ENCODE measurements at regions not wholly inside any gene's neighbourhood (a gene's known extent, or its start where the extent isn't known, plus 50 kb on each side); places are given as distances from the start of the nearest gene placed in this dataset.

DNA sequence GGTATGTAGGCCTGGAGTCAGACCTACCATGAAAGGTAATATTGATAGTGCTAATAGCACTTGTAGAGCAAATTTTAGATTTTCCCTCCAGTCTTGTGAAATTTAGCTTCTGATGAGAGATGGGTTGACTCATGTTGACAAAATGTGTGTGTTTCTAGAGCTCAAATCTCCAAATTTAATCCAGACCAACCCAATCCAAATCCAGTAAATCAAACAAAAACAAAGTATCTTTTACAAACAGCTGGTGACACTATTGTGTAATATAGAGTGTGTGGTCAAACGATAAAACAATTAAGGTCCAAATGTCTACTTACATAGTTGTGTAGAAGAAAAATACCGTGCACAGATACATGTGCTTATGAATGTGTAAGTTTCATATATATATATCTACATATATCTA is 63.4 kb upstream of the KITLG start:
- Histone ChIP-seq H3K27ac (no peak overlapping the region), H3K9me3 (no peaks in the 10 kb centered on the region), H3K4me2 (no peak overlapping the region), H3K4me1 (peaks cover 12% of the 10 kb centered on the region), H3K4me3 (no peak overlapping the region)
- CTCF ChIA-PET = interaction anchor here (1.4 kb wide), 1 partner anchor 10 kb away, joined by 6 read pairs; no protein-coding TSS in a partner anchor
- ATAC-seq (no peak), FAIRE-seq (no peak), DNase-seq (ENCODE audit: low read depth in 1 of 2, low spot score in 1 of 2) (no peak)
- no peak for TF ChIP-seq NR3C1 (IDR thresholded peaks at IDR 0.05)
- no peak for TF ChIP-seq NPAS2 (CRISPR knock-in tag; IDR thresholded peaks at IDR 0.05; ENCODE audit: borderline replicate concordance)
- WGBS (ENCODE audit: missing lambda C conversion rate) = 75% methylated on average over 2 of the region's 2 CpGs
- POLR2A ChIA-PET = no interaction called here

DNA sequence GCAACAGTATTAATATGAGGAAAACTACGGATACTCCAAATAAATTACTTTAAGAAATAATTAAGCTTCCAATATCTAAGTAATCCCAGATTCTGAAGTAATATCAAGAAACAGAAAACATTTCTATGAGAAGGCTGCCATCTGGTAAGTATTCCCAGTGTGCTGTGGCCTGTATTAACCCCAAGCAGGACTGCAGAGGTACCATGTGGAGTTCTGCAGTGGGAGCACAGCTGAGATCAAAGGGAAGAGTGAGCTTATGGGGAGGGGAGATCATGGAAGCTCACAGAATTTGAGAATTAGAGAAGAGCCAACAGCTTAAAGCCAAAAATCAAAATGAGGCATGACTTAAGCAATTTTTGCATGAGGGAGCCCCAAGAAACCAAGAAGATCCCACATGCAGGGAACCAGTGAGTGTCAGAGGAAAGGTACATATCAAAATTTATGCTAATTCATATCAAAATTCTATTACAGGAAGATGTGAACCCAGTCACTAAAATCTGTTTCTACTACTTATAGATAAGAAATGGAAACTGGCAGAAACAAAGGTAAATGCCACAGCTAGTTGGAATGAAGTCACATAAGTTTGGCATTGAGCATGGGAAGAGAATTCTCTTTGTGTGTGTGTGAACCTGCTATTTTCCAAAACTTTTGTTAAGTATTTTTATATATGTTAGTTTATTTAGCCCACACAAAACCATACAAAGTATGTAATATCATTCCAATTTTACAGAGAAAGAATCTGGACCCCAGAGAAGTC is 62.6 kb upstream of the KITLG start:
- FAIRE-seq = no peak
- POLR2A ChIA-PET = no interaction called here
- no peak for ATAC-seq
- peaks cover 12% of the 10 kb centered on the region for H3K4me1 ChIP-seq
- no peak for DNase-seq (ENCODE audit: low read depth in 1 of 2, low spot score in 1 of 2)
- TF ChIP-seq HEYL (CRISPR knock-in tag; IDR thresholded peaks at IDR 0.05) (no peak), EP300 (IDR thresholded peaks at IDR 0.05) (no peak), SMC3 (IDR thresholded peaks at IDR 0.05) (no peak), GATA3 (IDR thresholded peaks at IDR 0.05; ENCODE audit: borderline replicate concordance) (no peak), EHMT2 (IDR thresholded peaks at IDR 0.05; ENCODE audit: low read depth) (no peak), ESRRA (IDR thresholded peaks at IDR 0.05; ENCODE audit: borderline replicate concordance, low read length) (no peak), PHF8 (IDR thresholded peaks at IDR 0.05; ENCODE audit: borderline replicate concordance, low read depth) (no peak)
- CTCF ChIA-PET = interaction anchor here (0.6 to 1.4 kb wide), 2 partner anchors 9 to 51 kb away, joined by 3 to 6 read pairs; no protein-coding TSS in a partner anchor
- H3K9me3 ChIP-seq = no peaks in the 10 kb centered on the region
- no peak overlapping the region for H3K27ac ChIP-seq
- 70% methylated on average over 1 of the region's 1 CpG for WGBS (ENCODE audit: missing lambda C conversion rate)
- H3K4me2 ChIP-seq = no peak overlapping the region
- H3K4me3 ChIP-seq = no peak overlapping the region

DNA sequence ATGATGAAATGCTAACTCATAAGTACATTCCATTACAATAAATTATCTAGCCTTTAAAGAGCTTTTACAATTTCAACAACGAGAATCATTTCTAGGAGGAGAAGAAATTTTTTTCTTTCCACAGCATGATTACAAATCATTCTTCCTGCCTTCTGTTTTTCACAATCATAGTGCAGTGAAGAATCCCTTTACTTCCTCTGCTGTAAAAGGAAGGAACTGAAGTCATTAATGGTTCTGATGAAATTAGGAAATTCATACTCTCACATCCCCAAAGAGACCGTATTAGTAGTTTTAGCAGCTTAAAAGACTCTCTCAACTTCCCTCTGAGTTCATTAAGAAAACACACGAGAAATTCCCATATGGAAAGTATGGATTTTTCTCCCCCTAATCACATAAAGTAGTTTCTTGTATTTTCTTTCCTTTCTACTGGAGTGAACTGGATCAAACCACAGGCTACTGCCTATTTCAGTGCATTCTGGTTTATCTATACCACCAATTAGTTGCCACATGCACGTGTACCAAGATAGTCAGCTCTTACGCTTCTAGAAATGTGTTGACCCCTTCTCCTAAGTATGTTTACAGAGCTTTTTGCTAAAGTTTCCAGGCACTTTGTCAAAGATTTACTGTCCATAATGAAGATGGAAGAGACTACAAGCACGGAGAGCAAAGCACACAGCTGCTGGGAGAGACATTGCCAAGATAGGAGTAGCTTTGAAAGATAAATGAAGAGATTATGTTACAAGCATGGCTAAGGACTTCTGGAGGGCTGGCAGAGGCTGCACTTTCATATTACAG is 58.9 kb upstream of the KITLG start:
- Histone ChIP-seq H3K4me1 (no peaks in the 10 kb centered on the region), H3K4me3 (no peak overlapping the region), H3K9me3 (no peaks in the 10 kb centered on the region), H3K27ac (no peak overlapping the region), H3K4me2 (no peak overlapping the region)
- ChIA-PET CTCF (interaction anchor here (1.6 kb wide), 1 partner anchor 59 kb away, joined by 5 read pairs; the partner anchor contains the start of gene KITLG), POLR2A (no interaction called here)
- DNase-seq (ENCODE audit: low read depth in 1 of 2, low spot score in 1 of 2) (no peak), ATAC-seq (no peak), FAIRE-seq (no peak)
- WGBS (ENCODE audit: missing lambda C conversion rate) = 55% methylated on average over 6 of the region's 6 CpGs
- TF ChIP-seq, protein P1, sequence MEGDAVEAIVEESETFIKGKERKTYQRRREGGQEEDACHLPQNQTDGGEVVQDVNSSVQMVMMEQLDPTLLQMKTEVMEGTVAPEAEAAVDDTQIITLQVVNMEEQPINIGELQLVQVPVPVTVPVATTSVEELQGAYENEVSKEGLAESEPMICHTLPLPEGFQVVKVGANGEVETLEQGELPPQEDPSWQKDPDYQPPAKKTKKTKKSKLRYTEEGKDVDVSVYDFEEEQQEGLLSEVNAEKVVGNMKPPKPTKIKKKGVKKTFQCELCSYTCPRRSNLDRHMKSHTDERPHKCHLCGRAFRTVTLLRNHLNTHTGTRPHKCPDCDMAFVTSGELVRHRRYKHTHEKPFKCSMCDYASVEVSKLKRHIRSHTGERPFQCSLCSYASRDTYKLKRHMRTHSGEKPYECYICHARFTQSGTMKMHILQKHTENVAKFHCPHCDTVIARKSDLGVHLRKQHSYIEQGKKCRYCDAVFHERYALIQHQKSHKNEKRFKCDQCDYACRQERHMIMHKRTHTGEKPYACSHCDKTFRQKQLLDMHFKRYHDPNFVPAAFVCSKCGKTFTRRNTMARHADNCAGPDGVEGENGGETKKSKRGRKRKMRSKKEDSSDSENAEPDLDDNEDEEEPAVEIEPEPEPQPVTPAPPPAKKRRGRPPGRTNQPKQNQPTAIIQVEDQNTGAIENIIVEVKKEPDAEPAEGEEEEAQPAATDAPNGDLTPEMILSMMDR (IDR thresholded peaks at IDR 0.05) = no peak
- no peak for TF ChIP-seq KDM1A (IDR thresholded peaks at IDR 0.05; ENCODE audit: low read depth)
- TF ChIP-seq HOXB5 (CRISPR knock-in tag; IDR thresholded peaks at IDR 0.05) = no peak
- TF ChIP-seq ZSCAN20 (CRISPR knock-in tag; IDR thresholded peaks at IDR 0.05) = no peak
- no peak for TF ChIP-seq CHD4 (IDR thresholded peaks at IDR 0.05; ENCODE audit: borderline replicate concordance)
- no peak for TF ChIP-seq EP300 (IDR thresholded peaks at IDR 0.05)
- TF ChIP-seq NPAS2 (CRISPR knock-in tag; IDR thresholded peaks at IDR 0.05; ENCODE audit: borderline replicate concordance) = no peak
- no peak for TF ChIP-seq RCOR1 (IDR thresholded peaks at IDR 0.05; ENCODE audit: low read depth, low read length)
- TF ChIP-seq RNF2 (IDR thresholded peaks at IDR 0.05; ENCODE audit: borderline replicate concordance, low read depth) = no peak
- no peak for TF ChIP-seq GATA3 (IDR thresholded peaks at IDR 0.05; ENCODE audit: borderline replicate concordance)
- no peak for TF ChIP-seq EHF (CRISPR knock-in tag; IDR thresholded peaks at IDR 0.05)
- no peak for TF ChIP-seq NFE2L2 (conservative IDR thresholded peaks at IDR 0.05; ENCODE audit: low read length)
- TF ChIP-seq, protein P2, sequence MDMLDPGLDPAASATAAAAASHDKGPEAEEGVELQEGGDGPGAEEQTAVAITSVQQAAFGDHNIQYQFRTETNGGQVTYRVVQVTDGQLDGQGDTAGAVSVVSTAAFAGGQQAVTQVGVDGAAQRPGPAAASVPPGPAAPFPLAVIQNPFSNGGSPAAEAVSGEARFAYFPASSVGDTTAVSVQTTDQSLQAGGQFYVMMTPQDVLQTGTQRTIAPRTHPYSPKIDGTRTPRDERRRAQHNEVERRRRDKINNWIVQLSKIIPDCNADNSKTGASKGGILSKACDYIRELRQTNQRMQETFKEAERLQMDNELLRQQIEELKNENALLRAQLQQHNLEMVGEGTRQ (IDR thresholded peaks at IDR 0.05) = no peak
- TF ChIP-seq HOXB13 (CRISPR knock-in tag; IDR thresholded peaks at IDR 0.05; ENCODE audit: low read depth) = no peak
